ENCODE measurements at regions not wholly inside any gene's neighbourhood (a gene's known extent, or its start where the extent isn't known, plus 50 kb on each side); places are given as distances from the start of the nearest gene placed in this dataset.
"Not testable (repeated sequence)": the region's sequence is repeated elsewhere in the genome, so short reads cannot be mapped to it uniquely, and the experiment has no call there.

GRCh38 chr7:24158975-24159374 lies 125.0 kb upstream of the NPY start:
- WGBS, 2 donors = 47 to 74% methylated on average over 6 of the region's 6 CpGs

DNA sequence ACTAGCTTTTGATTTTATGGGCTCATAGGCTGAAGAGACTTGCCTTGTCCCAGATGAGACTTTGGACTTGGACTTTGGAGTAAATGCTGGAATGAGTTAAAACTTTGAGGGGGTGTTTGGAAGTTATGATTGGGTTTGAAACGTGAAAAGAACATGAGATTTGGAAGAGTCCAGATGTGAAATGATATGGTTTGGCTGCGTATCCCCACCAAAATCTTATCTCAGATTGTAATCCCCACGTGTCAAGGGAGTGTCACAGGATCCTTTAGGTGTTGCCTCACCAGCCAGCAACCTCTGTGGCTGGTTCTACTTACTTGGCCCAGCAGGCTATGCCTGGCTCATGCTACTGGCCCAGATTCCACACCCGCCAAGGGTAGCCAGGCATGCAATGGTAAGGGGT lies 119.6 kb upstream of the NPY start:
- H3K4me3 ChIP-seq (ENCODE audit: low read depth, poor library complexity, severe bottlenecking) = no peak overlapping the region
- intact Hi-C loops (cut with DNase I; ENCODE audit: low total_unique reads) = no loop called here
- TF ChIP-seq CTCF (IDR thresholded peaks at IDR 0.05) (no peak), POLR2A (IDR thresholded peaks at IDR 0.05) (no peak)
- no peak for DNase-seq (ENCODE audit: low spot score in 2 of 2)
- 56 to 76% methylated on average over 4 of the region's 4 CpGs for WGBS, 2 donors

More at GRCh38 chr7:24158975-24159374, 125.0 kb upstream of the NPY start:
- DNase-seq (ENCODE audit: low spot score in 2 of 2) = no peak
- TF ChIP-seq POLR2A (IDR thresholded peaks at IDR 0.05) (no peak), CTCF (IDR thresholded peaks at IDR 0.05) (no peak)
- no peak overlapping the region for H3K4me3 ChIP-seq (ENCODE audit: low read depth, poor library complexity, severe bottlenecking)
- intact Hi-C loops (cut with DNase I; ENCODE audit: low total_unique reads) = no loop called here

- H3K4me3 ChIP-seq (ENCODE audit: low read depth, poor library complexity, severe bottlenecking) = no peak overlapping the region
- intact Hi-C loops (cut with DNase I; ENCODE audit: low total_unique reads) = no loop called here
- DNase-seq (ENCODE audit: low spot score in 2 of 2) = no peak
- WGBS, 2 donors = 87 to 89% methylated on average over 5 of the region's 5 CpGs
- TF ChIP-seq CTCF (IDR thresholded peaks at IDR 0.05) = no peak
- no peak for TF ChIP-seq POLR2A (IDR thresholded peaks at IDR 0.05)
These were observed 114.8 kb upstream of the NPY start for GRCh38 chr7:24169077-24169624.

- H3K4me3 ChIP-seq (ENCODE audit: low read depth, poor library complexity, severe bottlenecking); DNase-seq (ENCODE audit: low spot score in 2 of 2); intact Hi-C loops (cut with DNase I; ENCODE audit: low total_unique reads): not testable (repeated sequence)
- WGBS, 2 donors = 85 to 91% methylated on average over 9 of the region's 9 CpGs
These were observed 112.0 kb upstream of the NPY start for GRCh38 chr7:24171951-24172350.

DNA sequence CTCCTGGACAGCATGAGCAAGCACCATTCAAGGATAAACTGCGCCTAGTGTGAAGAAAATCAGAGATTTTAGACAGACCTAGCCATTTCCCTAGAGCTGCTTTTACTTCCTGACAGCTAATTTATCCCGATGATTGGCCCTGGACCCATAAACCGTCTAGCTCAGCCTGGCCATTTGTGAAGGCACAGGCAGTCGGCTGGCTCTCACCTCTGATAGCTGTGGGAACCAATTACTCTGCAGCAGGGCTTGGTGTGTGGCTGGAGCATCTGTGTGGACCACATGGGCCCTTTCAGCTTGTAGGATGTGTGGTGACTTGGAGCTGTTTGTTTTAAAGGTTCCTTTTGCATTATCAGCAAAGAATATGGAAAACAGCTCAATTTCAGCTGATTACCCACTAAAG lies 111.1 kb upstream of the NPY start:
- WGBS, 2 donors = 47 to 49% methylated on average over 4 of the region's 4 CpGs
- no peak overlapping the region for H3K4me3 ChIP-seq (ENCODE audit: low read depth, poor library complexity, severe bottlenecking)
- no peak for DNase-seq (ENCODE audit: low spot score in 2 of 2)
- no peak for TF ChIP-seq CTCF (IDR thresholded peaks at IDR 0.05)
- no peak for TF ChIP-seq POLR2A (IDR thresholded peaks at IDR 0.05)
- intact Hi-C loops (cut with DNase I; ENCODE audit: low total_unique reads) = no loop called here

DNA sequence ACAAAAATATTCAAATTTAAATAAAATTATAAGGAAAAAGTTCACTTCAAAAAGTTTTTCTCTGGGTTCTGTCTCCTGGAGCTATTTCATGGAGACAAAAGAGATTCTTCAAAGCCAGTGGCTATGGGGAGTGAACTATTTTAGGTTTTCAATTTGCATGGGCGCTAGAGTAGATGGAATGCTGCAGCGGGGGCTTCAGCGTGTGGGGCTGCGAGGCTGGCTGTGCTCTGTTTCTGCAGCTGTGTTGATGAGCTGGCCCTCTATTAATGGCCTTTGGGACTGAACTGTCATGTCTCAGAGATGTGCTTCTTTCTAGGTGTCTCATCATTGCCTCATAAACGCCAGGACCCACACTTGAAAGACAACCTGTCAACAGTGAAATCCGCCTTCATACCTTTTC lies 108.4 kb upstream of the NPY start:
- intact Hi-C loops (cut with DNase I; ENCODE audit: low total_unique reads) = no loop called here
- DNase-seq (ENCODE audit: low spot score in 2 of 2) = no peak
- no peak overlapping the region for H3K4me3 ChIP-seq (ENCODE audit: low read depth, poor library complexity, severe bottlenecking)

More for the DNA sequence above, 108.4 kb upstream of the NPY start:
- TF ChIP-seq CTCF (IDR thresholded peaks at IDR 0.05) (no peak), POLR2A (IDR thresholded peaks at IDR 0.05) (no peak)
- 69 to 82% methylated on average over 6 of the region's 6 CpGs for WGBS, 2 donors

Data from lower leg skin (tissue), 4 donors.